ENCODE measurements at regions not wholly inside any gene's neighbourhood (a gene's known extent, or its start where the extent isn't known, plus 50 kb on each side); places are given as distances from the start of the nearest gene placed in this dataset.

- TF ChIP-seq, protein P1, sequence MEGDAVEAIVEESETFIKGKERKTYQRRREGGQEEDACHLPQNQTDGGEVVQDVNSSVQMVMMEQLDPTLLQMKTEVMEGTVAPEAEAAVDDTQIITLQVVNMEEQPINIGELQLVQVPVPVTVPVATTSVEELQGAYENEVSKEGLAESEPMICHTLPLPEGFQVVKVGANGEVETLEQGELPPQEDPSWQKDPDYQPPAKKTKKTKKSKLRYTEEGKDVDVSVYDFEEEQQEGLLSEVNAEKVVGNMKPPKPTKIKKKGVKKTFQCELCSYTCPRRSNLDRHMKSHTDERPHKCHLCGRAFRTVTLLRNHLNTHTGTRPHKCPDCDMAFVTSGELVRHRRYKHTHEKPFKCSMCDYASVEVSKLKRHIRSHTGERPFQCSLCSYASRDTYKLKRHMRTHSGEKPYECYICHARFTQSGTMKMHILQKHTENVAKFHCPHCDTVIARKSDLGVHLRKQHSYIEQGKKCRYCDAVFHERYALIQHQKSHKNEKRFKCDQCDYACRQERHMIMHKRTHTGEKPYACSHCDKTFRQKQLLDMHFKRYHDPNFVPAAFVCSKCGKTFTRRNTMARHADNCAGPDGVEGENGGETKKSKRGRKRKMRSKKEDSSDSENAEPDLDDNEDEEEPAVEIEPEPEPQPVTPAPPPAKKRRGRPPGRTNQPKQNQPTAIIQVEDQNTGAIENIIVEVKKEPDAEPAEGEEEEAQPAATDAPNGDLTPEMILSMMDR (IDR thresholded peaks at IDR 0.05) = no peak
- TF ChIP-seq POLR2AphosphoS5 (IDR thresholded peaks at IDR 0.05; ENCODE audit: low read depth, low read length) = no peak
- TF ChIP-seq TCF7L2 (IDR thresholded peaks at IDR 0.05; ENCODE audit: low read depth, low read length) = no peak
- TF ChIP-seq SIN3A (IDR thresholded peaks at IDR 0.05; ENCODE audit: borderline replicate concordance, insufficient read depth, low read depth, low read length) = no peak
Observed at GRCh38 chr12:82082501-82082900, 275.7 kb downstream of the CCDC59 start.
